Cardiac septum (tissue), 1 donor: ENCODE measurements at regions not wholly inside any gene's neighbourhood (a gene's known extent, or its start where the extent isn't known, plus 50 kb on each side); places are given as distances from the start of the nearest gene placed in this dataset.
"Not testable (repeated sequence)": the region's sequence is repeated elsewhere in the genome, so short reads cannot be mapped to it uniquely, and the experiment has no call there.

Source experiments
- DNase-seq: peaks from one replicate; pipeline ENCODE4 v3.0.0-alpha.2; 2020; ENCODE audit warnings: low spot score
- intact Hi-C: fragments of 100-400 bp; cut with DNase I; formaldehyde crosslinking; loops from one replicate; pipeline ENCODE4 v1.14.0; 2022
- donor health status: DM: no; HTN: no; CAD: no.

- no peak for DNase-seq
- intact Hi-C loops = no loop called here
These were observed 159.2 kb downstream of the CPEB2 start for GRCh38 chr4:15161439-15161838.

GRCh38 chr4:15162046-15162445 lies 159.8 kb downstream of the CPEB2 start:
- intact Hi-C loops = no loop called here
- no peak for DNase-seq

- intact Hi-C loops = no loop called here
These were observed 160.4 kb downstream of the CPEB2 start for GRCh38 chr4:15162465-15163283.

GRCh38 chr4:15163284-15163645 lies 161.0 kb downstream of the CPEB2 start:
- intact Hi-C loops = no loop called here
- no peak for DNase-seq

More at GRCh38 chr4:15162465-15163283, 160.4 kb downstream of the CPEB2 start:
- DNase-seq = no peak

- DNase-seq = no peak
- intact Hi-C loops = no loop called here
These were observed 162.3 kb downstream of the CPEB2 start for GRCh38 chr4:15164571-15164970.

- DNase-seq = no peak
- intact Hi-C loops = no loop called here
These were observed 165.5 kb downstream of the CPEB2 start for GRCh38 chr4:15167743-15168142.

- intact Hi-C loops = no loop called here
- no peak for DNase-seq
These were observed 166.5 kb downstream of the CPEB2 start for GRCh38 chr4:15168759-15169158.

GRCh38 chr4:15171725-15172124 lies 169.4 kb downstream of the CPEB2 start:
- intact Hi-C loops = no loop called here
- no peak for DNase-seq

GRCh38 chr4:15173251-15173650 lies 171.0 kb downstream of the CPEB2 start:
- intact Hi-C loops = no loop called here
- DNase-seq = no peak

- DNase-seq, intact Hi-C loops: not testable (repeated sequence)
These were observed 171.9 kb downstream of the CPEB2 start for GRCh38 chr4:15174168-15174567.

- intact Hi-C loops, DNase-seq: not testable (repeated sequence)
These were observed 177.6 kb downstream of the CPEB2 start for GRCh38 chr4:15179842-15180241.

GRCh38 chr4:15182600-15183220 lies 180.4 kb downstream of the CPEB2 start:
- DNase-seq = no peak
- intact Hi-C loops = no loop called here

GRCh38 chr4:15186149-15186548 lies 183.9 kb downstream of the CPEB2 start:
- DNase-seq = no peak
- intact Hi-C loops = no loop called here

GRCh38 chr4:15186806-15187205 lies 184.5 kb downstream of the CPEB2 start:
- DNase-seq = no peak
- intact Hi-C loops = no loop called here

- intact Hi-C loops = no loop called here
- DNase-seq = no peak
These were observed 186.6 kb downstream of the CPEB2 start for GRCh38 chr4:15188605-15189539.

GRCh38 chr4:15194520-15194919 lies 192.2 kb downstream of the CPEB2 start:
- intact Hi-C loops = no loop called here
- DNase-seq = no peak

- no peak for DNase-seq
- intact Hi-C loops = no loop called here
These were observed 194.7 kb downstream of the CPEB2 start for GRCh38 chr4:15197005-15197404.

GRCh38 chr4:15198070-15198727 lies 195.9 kb downstream of the CPEB2 start:
- DNase-seq = no peak

GRCh38 chr4:15201782-15202181 lies 199.5 kb downstream of the CPEB2 start:
- no peak for DNase-seq
- intact Hi-C loops = no loop called here

More at GRCh38 chr4:15198070-15198727, 195.9 kb downstream of the CPEB2 start:
- intact Hi-C loops = no loop called here

- intact Hi-C loops = no loop called here
- DNase-seq = no peak
These were observed 200.2 kb downstream of the CPEB2 start for GRCh38 chr4:15202481-15202880.
